Mesendoderm (in vitro differentiated cells): ENCODE measurements at regions not wholly inside any gene's neighbourhood (a gene's known extent, or its start where the extent isn't known, plus 50 kb on each side); places are given as distances from the start of the nearest gene placed in this dataset.
"Not testable (repeated sequence)": the region's sequence is repeated elsewhere in the genome, so short reads cannot be mapped to it uniquely, and the experiment has no call there.

Experiments used
- DNase-seq: peaks from one replicate; pipeline ENCODE4 v3.0.0; 2013
- H2AK5ac ChIP-seq: 2 replicates; pipeline ENCODE4 v1.6.1; 2013; ENCODE audit warnings: low read length, inconsistent platforms
- H2BK120ac ChIP-seq: 2 replicates; pipeline ENCODE4 v1.6.1; 2013; ENCODE audit warnings: low read depth, mild to moderate bottlenecking, low read length, moderate library complexity, mixed read lengths
- H2BK15ac ChIP-seq: replicated peaks from 2 replicates; pipeline ENCODE4 v1.6.1; 2013; ENCODE audit warnings: low read depth, mild to moderate bottlenecking, moderate library complexity
- H2BK5ac ChIP-seq: 2 replicates; pipeline ENCODE4 v1.6.1; 2013; ENCODE audit warnings: low read length, inconsistent platforms
- H3K18ac ChIP-seq: 2 replicates; pipeline ENCODE4 v1.6.1; 2013; ENCODE audit warnings: mild to moderate bottlenecking, low read length, mixed read lengths
- H3K23ac ChIP-seq: one replicate; pipeline ENCODE4 v1.6.1; 2013; ENCODE audit warnings: low read length
- H3K27ac ChIP-seq: 2 replicates; pipeline ENCODE4 v1.5.1; 2013; ENCODE audit warnings: low read depth, mild to moderate bottlenecking, inconsistent platforms, low read length, moderate library complexity
- H3K27me3 ChIP-seq: 2 replicates; pipeline ENCODE4 v1.6.1; 2013; ENCODE audit warnings: low read length, control low read depth, mild to moderate bottlenecking, inconsistent platforms; ENCODE audit not compliant: insufficient read depth, poor library complexity
- H3K36me3 ChIP-seq: 2 replicates; pipeline ENCODE4 v1.6.1; 2013; ENCODE audit warnings: low read length, inconsistent platforms; ENCODE audit not compliant: control insufficient read depth, insufficient read depth
- H3K4ac ChIP-seq: one replicate; pipeline ENCODE4 v1.6.1; 2013; ENCODE audit warnings: low read depth, mild to moderate bottlenecking, low read length, moderate library complexity
- H3K4me1 ChIP-seq: 2 replicates; pipeline ENCODE4 v1.6.1; 2013; ENCODE audit warnings: low read depth, low read length, inconsistent platforms; ENCODE audit not compliant: control insufficient read depth
- H3K4me2 ChIP-seq: 2 replicates; pipeline ENCODE4 v1.6.1; 2013; ENCODE audit warnings: low read length
- H3K4me3 ChIP-seq: 2 replicates; pipeline ENCODE4 v1.5.1; 2013; ENCODE audit warnings: mild to moderate bottlenecking, low read length
- H3K56ac ChIP-seq: one replicate; pipeline ENCODE4 v1.6.1; 2013; ENCODE audit warnings: low read length
- H3K79me1 ChIP-seq: 2 replicates; pipeline ENCODE4 v1.6.1; 2013; ENCODE audit warnings: low read length, inconsistent platforms
- H3K79me2 ChIP-seq: 2 replicates; pipeline ENCODE4 v1.6.1; 2013; ENCODE audit warnings: mild to moderate bottlenecking, low read length; ENCODE audit not compliant: control insufficient read depth, insufficient read depth
- H3K9ac ChIP-seq: 2 replicates; pipeline ENCODE4 v1.6.1; 2013; ENCODE audit warnings: low read length, inconsistent platforms
- H4K5ac ChIP-seq: one replicate; pipeline ENCODE4 v1.6.1; 2013; ENCODE audit warnings: low read length
- H4K8ac ChIP-seq: one replicate; pipeline ENCODE4 v1.6.1; 2013; ENCODE audit warnings: low read depth, mild to moderate bottlenecking, control low read depth, low read length, moderate library complexity
- WGBS: extraction: QIAGEN DNeasy Blood & Tissue Kit; methylation state at CpG from one replicate; pipeline ENCODE4 v1.1.7; 2013; ENCODE audit warnings: low lambda C conversion rate, missing lambda C conversion rate; ENCODE audit not compliant: insufficient coverage; ENCODE audit errors: extremely low coverage; 5-methylcytosine and 5-hydroxymethylcytosine counted together

DNA sequence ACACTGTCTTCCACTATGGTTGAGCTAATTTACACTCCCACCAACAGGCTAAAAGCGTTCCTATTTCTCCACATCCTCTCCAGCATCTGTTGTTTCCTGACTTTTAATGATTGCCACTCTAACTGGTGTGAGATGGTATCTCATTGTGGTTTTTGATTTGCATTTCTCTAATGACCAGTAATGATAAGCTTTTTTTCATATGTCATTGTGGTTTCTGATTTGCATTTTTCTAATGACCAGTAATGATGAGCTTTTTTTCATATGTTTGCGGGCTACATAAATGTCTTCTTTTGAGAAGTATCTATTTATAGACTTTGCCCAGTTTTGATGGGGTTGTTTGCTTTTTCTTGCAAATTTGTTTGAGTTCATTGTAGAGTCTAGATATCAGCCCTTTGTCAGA, 68.0 kb upstream of the RASA1 start:
- H3K27ac ChIP-seq, H3K4me2 ChIP-seq, H3K79me2 ChIP-seq, H2BK120ac ChIP-seq, H3K9ac ChIP-seq, H3K79me1 ChIP-seq, H3K4ac ChIP-seq, H4K8ac ChIP-seq, H3K27me3 ChIP-seq, H3K18ac ChIP-seq, H2BK5ac ChIP-seq, H4K5ac ChIP-seq, H2BK15ac ChIP-seq, H3K36me3 ChIP-seq, DNase-seq, H2AK5ac ChIP-seq, H3K4me1 ChIP-seq, H3K56ac ChIP-seq, H3K23ac ChIP-seq, H3K4me3 ChIP-seq: not testable (repeated sequence)
- no CpG with 5 or more reads among the region's 2 CpGs for WGBS

GRCh38 chr5:87210076-87210475, 57.6 kb upstream of the RASA1 start:
- no peak overlapping the region for H4K5ac ChIP-seq
- H3K79me1 ChIP-seq = no peaks in the 10 kb centered on the region
- H3K27me3 ChIP-seq = no peaks in the 10 kb centered on the region
- no peak overlapping the region for H2BK15ac ChIP-seq
- no CpG with 5 or more reads among the region's 1 CpG for WGBS
- DNase-seq = no peak
- no peak overlapping the region for H3K9ac ChIP-seq
- H4K8ac ChIP-seq = no peak overlapping the region
- H3K36me3 ChIP-seq = no peaks in the 10 kb centered on the region
- H2AK5ac ChIP-seq = no peak overlapping the region
- no peak overlapping the region for H3K4me3 ChIP-seq
- H3K4ac ChIP-seq = no peak overlapping the region
- no peak overlapping the region for H2BK120ac ChIP-seq
- no peak overlapping the region for H3K56ac ChIP-seq
- no peaks in the 10 kb centered on the region for H3K79me2 ChIP-seq
- H3K18ac ChIP-seq = no peak overlapping the region
- H3K23ac ChIP-seq = no peak overlapping the region
- H3K4me1 ChIP-seq = no peaks in the 10 kb centered on the region
- H3K4me2 ChIP-seq = no peak overlapping the region
- no peak overlapping the region for H3K27ac ChIP-seq
- no peak overlapping the region for H2BK5ac ChIP-seq

GRCh38 chr5:87210743-87211142, 56.9 kb upstream of the RASA1 start:
- Histone ChIP-seq H3K4me2 (no peak overlapping the region), H3K4me3 (no peak overlapping the region), H3K4ac (no peak overlapping the region), H3K23ac (no peak overlapping the region), H2AK5ac (no peak overlapping the region), H4K5ac (no peak overlapping the region), H3K9ac (no peak overlapping the region), H4K8ac (no peak overlapping the region), H3K79me2 (no peaks in the 10 kb centered on the region), H3K27ac (no peak overlapping the region), H2BK15ac (no peak overlapping the region), H3K79me1 (no peaks in the 10 kb centered on the region), H3K27me3 (no peaks in the 10 kb centered on the region), H3K36me3 (no peaks in the 10 kb centered on the region), H2BK120ac (no peak overlapping the region), H3K56ac (no peak overlapping the region), H3K18ac (no peak overlapping the region), H2BK5ac (no peak overlapping the region), H3K4me1 (no peaks in the 10 kb centered on the region)
- DNase-seq = no peak
- no CpG with 5 or more reads among the region's 2 CpGs for WGBS

GRCh38 chr5:87211676-87212075, 56.0 kb upstream of the RASA1 start:
- Histone ChIP-seq H4K8ac (no peak overlapping the region), H2AK5ac (no peak overlapping the region), H3K27me3 (no peaks in the 10 kb centered on the region), H3K36me3 (no peaks in the 10 kb centered on the region), H3K4ac (no peak overlapping the region), H3K18ac (no peak overlapping the region), H3K79me1 (no peaks in the 10 kb centered on the region), H3K79me2 (no peaks in the 10 kb centered on the region), H4K5ac (no peak overlapping the region), H3K27ac (no peak overlapping the region), H3K56ac (no peak overlapping the region), H3K23ac (no peak overlapping the region), H3K4me1 (no peaks in the 10 kb centered on the region), H3K9ac (no peak overlapping the region), H3K4me3 (no peak overlapping the region), H2BK15ac (no peak overlapping the region), H2BK120ac (no peak overlapping the region), H3K4me2 (no peak overlapping the region), H2BK5ac (no peak overlapping the region)
- no CpG with 5 or more reads among the region's 1 CpG for WGBS
- no peak for DNase-seq

DNA sequence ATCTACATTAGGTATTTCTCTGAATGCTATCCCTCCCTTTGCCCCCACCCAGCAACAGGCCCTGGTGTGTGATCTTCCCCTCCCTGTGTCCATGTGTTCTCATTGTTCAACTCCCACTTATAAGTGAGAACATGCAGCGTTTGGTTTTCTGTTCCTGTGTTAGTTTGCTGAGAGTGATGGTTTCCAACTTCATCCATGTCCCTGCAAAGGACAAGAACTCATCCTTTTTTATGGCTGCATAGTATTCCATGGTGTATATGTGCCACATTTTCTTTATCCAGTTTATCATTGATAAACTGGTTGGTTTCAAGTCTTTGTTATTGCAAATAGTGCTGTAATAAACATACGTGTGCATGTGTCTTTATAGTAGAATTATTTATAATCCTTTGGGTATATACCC, 55.5 kb upstream of the RASA1 start:
- not testable (repeated sequence) for H3K79me2 ChIP-seq, H2BK5ac ChIP-seq

DNA sequence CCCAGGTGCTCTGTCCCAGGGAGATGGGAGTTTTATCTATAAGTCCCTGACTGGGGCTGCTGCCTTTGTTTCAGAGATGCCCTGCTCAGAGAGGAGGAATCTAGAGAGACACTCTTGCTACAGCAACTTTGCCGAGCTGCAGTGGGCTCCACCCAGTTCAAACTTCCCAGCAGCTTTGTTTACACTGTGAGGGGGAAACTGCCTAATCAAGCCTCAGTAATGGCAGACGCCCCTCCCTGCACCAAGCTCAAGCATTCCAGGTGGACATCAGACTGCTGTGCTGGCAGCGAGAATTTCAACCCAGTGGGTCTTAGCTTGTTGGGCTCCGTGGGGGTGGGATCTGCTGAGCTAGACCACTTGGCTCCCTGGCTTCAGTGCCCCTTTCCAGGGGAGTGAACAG, 50.2 kb upstream of the RASA1 start:
- not testable (repeated sequence) for H3K56ac ChIP-seq, H2BK5ac ChIP-seq, H3K23ac ChIP-seq, H3K4ac ChIP-seq, H3K79me2 ChIP-seq, H3K4me3 ChIP-seq, H3K27ac ChIP-seq, H2BK15ac ChIP-seq, H2AK5ac ChIP-seq, H2BK120ac ChIP-seq, H3K27me3 ChIP-seq, DNase-seq, H3K4me1 ChIP-seq, H3K9ac ChIP-seq, H4K5ac ChIP-seq, H3K18ac ChIP-seq, H4K8ac ChIP-seq, H3K79me1 ChIP-seq, H3K36me3 ChIP-seq, H3K4me2 ChIP-seq
- WGBS = no CpG with 5 or more reads among the region's 4 CpGs

More for the DNA sequence above, 55.5 kb upstream of the RASA1 start:
- not testable (repeated sequence) for H3K4me1 ChIP-seq, H3K79me1 ChIP-seq, H2BK15ac ChIP-seq, H3K36me3 ChIP-seq, H3K27me3 ChIP-seq, H3K4ac ChIP-seq, DNase-seq, H3K56ac ChIP-seq, H2AK5ac ChIP-seq, H3K23ac ChIP-seq, H3K9ac ChIP-seq, H4K5ac ChIP-seq, H3K18ac ChIP-seq, H3K27ac ChIP-seq, H3K4me3 ChIP-seq, H3K4me2 ChIP-seq, H4K8ac ChIP-seq, H2BK120ac ChIP-seq
- WGBS = no CpG with 5 or more reads among the region's 2 CpGs
